ENCODE measurements at regions not wholly inside any gene's neighbourhood (a gene's known extent, or its start where the extent isn't known, plus 50 kb on each side); places are given as distances from the start of the nearest gene placed in this dataset.

GRCh38 chr16:54568906-54569807 lies 282.6 kb upstream of the IRX3 start:
- Histone ChIP-seq H3K4me1 (ENCODE audit: control insufficient read depth in 2 of 2, insufficient read depth in 2 of 2, low read length in 2 of 2) (no peaks in the 10 kb centered on the region), H3K27ac (ENCODE audit: low read depth in 2 of 2, low read length in 2 of 2) (no peak overlapping the region), H3K4me3 (ENCODE audit: low read length in 2 of 2) (no peak overlapping the region), H3K9me3 (ENCODE audit: control insufficient read depth in 2 of 2, low read length in 2 of 2) (no peaks in the 10 kb centered on the region), H3K27me3 (ENCODE audit: control insufficient read depth in 2 of 2, insufficient read depth in 2 of 2, low read length in 2 of 2) (no peaks in the 10 kb centered on the region), H3K9ac (ENCODE audit: low read depth in 1 of 2, low read length in 2 of 2) (no peak overlapping the region), H3K36me3 (ENCODE audit: control insufficient read depth in 2 of 2, insufficient read depth in 2 of 2, low read length in 2 of 2) (no peaks in the 10 kb centered on the region)

DNA sequence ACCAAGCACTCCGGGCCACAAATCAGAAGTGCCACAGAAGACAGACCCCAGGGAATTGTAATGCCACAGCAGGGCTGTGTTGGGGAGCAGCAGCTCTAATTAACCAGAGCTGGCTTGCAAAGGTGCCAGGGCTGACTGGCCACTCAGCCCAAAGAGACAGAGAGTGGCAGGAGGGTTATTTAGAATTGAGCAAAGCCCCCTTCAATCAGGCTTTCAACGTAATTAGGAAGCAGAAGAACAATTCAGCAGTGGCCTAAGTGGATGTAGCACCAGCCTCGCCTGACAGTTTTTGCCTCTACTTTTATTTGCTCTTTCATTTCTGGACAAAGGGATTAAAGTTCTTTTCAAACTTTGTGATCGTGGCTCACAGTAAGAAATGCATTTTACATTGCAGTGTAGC lies 278.3 kb upstream of the IRX3 start:
- no peaks in the 10 kb centered on the region for H3K27me3 ChIP-seq (ENCODE audit: control insufficient read depth in 2 of 2, insufficient read depth in 2 of 2, low read length in 2 of 2)
- no peaks in the 10 kb centered on the region for H3K4me1 ChIP-seq (ENCODE audit: control insufficient read depth in 2 of 2, insufficient read depth in 2 of 2, low read length in 2 of 2)
- no peak overlapping the region for H3K27ac ChIP-seq (ENCODE audit: low read depth in 2 of 2, low read length in 2 of 2)
- H3K9me3 ChIP-seq (ENCODE audit: control insufficient read depth in 2 of 2, low read length in 2 of 2) = no peaks in the 10 kb centered on the region
- no peak overlapping the region for H3K4me3 ChIP-seq (ENCODE audit: low read length in 2 of 2)
- no peak overlapping the region for H3K9ac ChIP-seq (ENCODE audit: low read depth in 1 of 2, low read length in 2 of 2)
- no peaks in the 10 kb centered on the region for H3K36me3 ChIP-seq (ENCODE audit: control insufficient read depth in 2 of 2, insufficient read depth in 2 of 2, low read length in 2 of 2)

DNA sequence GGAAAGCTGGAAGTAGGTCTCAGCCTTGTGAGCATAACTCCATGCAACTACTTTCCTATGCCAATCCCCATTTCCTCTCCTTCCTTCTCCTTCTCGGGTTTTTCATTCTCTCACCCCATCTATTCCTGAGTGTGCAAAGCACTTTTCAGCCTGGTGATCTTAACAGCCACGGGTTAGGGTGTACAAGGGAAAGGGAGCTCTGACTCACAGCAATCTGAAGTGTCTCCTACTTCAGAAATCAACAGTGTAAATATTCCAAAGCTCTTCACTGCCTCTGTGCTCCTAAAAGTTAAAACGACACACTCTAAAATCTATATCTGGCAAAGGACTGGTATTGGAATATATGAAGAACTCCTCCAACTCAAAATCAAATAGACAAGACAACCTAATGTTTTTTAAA lies 268.0 kb upstream of the IRX3 start:
- H3K9ac ChIP-seq (ENCODE audit: low read depth in 1 of 2, low read length in 2 of 2) = no peak overlapping the region
- H3K4me3 ChIP-seq (ENCODE audit: low read length in 2 of 2) = no peak overlapping the region
- no peaks in the 10 kb centered on the region for H3K36me3 ChIP-seq (ENCODE audit: control insufficient read depth in 2 of 2, insufficient read depth in 2 of 2, low read length in 2 of 2)
- H3K4me1 ChIP-seq (ENCODE audit: control insufficient read depth in 2 of 2, insufficient read depth in 2 of 2, low read length in 2 of 2) = no peaks in the 10 kb centered on the region
- H3K27ac ChIP-seq (ENCODE audit: low read depth in 2 of 2, low read length in 2 of 2) = no peak overlapping the region
- no peaks in the 10 kb centered on the region for H3K27me3 ChIP-seq (ENCODE audit: control insufficient read depth in 2 of 2, insufficient read depth in 2 of 2, low read length in 2 of 2)
- no peaks in the 10 kb centered on the region for H3K9me3 ChIP-seq (ENCODE audit: control insufficient read depth in 2 of 2, low read length in 2 of 2)

DNA sequence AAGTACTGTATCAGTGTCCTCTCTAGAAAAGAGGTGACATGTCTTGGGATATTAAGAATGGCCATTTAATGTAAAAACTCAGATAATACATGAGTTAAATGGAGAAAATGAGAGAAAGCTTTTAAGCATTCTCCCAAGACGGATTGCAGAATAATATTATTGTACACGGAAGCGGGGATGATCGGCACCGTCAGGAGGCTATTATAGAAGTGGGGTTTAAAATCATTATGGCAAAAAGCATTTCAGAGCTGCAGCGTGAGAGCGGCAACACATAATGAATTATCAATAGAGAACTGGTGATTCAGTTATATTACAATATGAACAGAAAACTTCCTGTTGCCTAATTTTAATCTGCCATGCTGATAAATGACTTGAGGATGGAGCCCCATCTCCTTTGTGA lies 261.7 kb upstream of the IRX3 start:
- Histone ChIP-seq H3K27ac (ENCODE audit: low read depth in 2 of 2, low read length in 2 of 2) (no peak overlapping the region), H3K4me3 (ENCODE audit: low read length in 2 of 2) (no peak overlapping the region), H3K27me3 (ENCODE audit: control insufficient read depth in 2 of 2, insufficient read depth in 2 of 2, low read length in 2 of 2) (no peaks in the 10 kb centered on the region), H3K4me1 (ENCODE audit: control insufficient read depth in 2 of 2, insufficient read depth in 2 of 2, low read length in 2 of 2) (no peaks in the 10 kb centered on the region), H3K36me3 (ENCODE audit: control insufficient read depth in 2 of 2, insufficient read depth in 2 of 2, low read length in 2 of 2) (no peaks in the 10 kb centered on the region), H3K9ac (ENCODE audit: low read depth in 1 of 2, low read length in 2 of 2) (no peak overlapping the region), H3K9me3 (ENCODE audit: control insufficient read depth in 2 of 2, low read length in 2 of 2) (no peaks in the 10 kb centered on the region)

GRCh38 chr16:54547052-54547451 lies 260.5 kb upstream of the IRX3 start:
- no peaks in the 10 kb centered on the region for H3K36me3 ChIP-seq (ENCODE audit: control insufficient read depth in 2 of 2, insufficient read depth in 2 of 2, low read length in 2 of 2)
- no peaks in the 10 kb centered on the region for H3K9me3 ChIP-seq (ENCODE audit: control insufficient read depth in 2 of 2, low read length in 2 of 2)
- H3K9ac ChIP-seq (ENCODE audit: low read depth in 1 of 2, low read length in 2 of 2) = no peak overlapping the region
- H3K27me3 ChIP-seq (ENCODE audit: control insufficient read depth in 2 of 2, insufficient read depth in 2 of 2, low read length in 2 of 2) = no peaks in the 10 kb centered on the region
- H3K27ac ChIP-seq (ENCODE audit: low read depth in 2 of 2, low read length in 2 of 2) = no peak overlapping the region
- H3K4me3 ChIP-seq (ENCODE audit: low read length in 2 of 2) = no peak overlapping the region
- no peaks in the 10 kb centered on the region for H3K4me1 ChIP-seq (ENCODE audit: control insufficient read depth in 2 of 2, insufficient read depth in 2 of 2, low read length in 2 of 2)

DNA sequence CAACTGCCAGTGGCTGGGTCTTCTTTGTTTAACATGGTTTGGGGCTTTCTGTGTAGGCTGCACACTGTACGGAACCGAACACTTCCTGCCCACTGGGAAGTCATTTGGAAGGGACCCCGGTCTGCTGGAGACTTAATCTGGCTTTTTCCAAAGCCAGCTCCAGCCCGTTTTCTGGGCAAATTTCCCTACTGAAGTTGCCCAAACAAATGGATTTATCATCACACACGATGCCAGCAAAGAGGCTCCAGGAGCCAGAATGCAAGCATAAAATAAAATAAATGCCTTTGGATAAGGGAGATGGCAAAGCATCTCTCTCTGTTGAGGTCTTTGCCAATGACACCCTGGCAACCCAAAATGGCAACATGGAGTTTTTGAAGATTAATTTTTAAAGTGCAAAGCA lies 259.9 kb upstream of the IRX3 start:
- Histone ChIP-seq H3K36me3 (ENCODE audit: control insufficient read depth in 2 of 2, insufficient read depth in 2 of 2, low read length in 2 of 2) (no peaks in the 10 kb centered on the region), H3K27ac (ENCODE audit: low read depth in 2 of 2, low read length in 2 of 2) (no peak overlapping the region), H3K27me3 (ENCODE audit: control insufficient read depth in 2 of 2, insufficient read depth in 2 of 2, low read length in 2 of 2) (no peaks in the 10 kb centered on the region), H3K4me3 (ENCODE audit: low read length in 2 of 2) (no peak overlapping the region), H3K9ac (ENCODE audit: low read depth in 1 of 2, low read length in 2 of 2) (no peak overlapping the region), H3K9me3 (ENCODE audit: control insufficient read depth in 2 of 2, low read length in 2 of 2) (no peaks in the 10 kb centered on the region), H3K4me1 (ENCODE audit: control insufficient read depth in 2 of 2, insufficient read depth in 2 of 2, low read length in 2 of 2) (no peaks in the 10 kb centered on the region)

DNA sequence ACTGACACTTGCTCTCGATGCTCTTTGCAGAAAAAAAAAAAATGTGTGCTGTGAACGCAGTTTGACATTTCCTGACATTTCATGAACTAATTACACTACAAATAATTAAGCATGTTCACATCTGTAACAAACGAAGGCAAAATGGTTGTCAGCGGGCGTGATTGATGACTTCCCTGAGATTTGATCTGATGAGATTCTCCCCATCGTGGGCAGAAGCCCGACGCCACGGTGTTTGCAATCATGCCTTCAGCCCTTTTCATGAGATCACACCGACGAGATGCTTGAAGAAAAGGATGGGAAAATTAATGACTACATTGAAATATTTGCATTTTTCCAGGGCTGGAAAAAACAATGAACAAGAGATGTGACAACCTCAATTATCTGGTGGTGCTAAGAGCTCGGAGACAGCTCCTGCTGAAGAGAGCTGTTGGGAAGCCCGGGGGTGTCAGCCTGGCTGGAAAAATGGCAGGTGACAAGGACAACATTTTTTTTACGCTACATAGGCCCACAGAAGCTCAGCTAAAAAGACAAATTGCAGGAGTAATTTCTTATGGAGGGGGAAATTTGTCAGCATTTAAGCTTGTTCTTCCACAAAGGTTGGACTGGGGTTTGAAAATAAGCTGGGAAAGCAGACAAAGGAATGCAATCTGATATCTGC lies 259.4 kb upstream of the IRX3 start:
- no peaks in the 10 kb centered on the region for H3K36me3 ChIP-seq (ENCODE audit: control insufficient read depth in 2 of 2, insufficient read depth in 2 of 2, low read length in 2 of 2)
- no peak overlapping the region for H3K27ac ChIP-seq (ENCODE audit: low read depth in 2 of 2, low read length in 2 of 2)
- no peaks in the 10 kb centered on the region for H3K4me1 ChIP-seq (ENCODE audit: control insufficient read depth in 2 of 2, insufficient read depth in 2 of 2, low read length in 2 of 2)
- H3K4me3 ChIP-seq (ENCODE audit: low read length in 2 of 2) = no peak overlapping the region
- H3K9me3 ChIP-seq (ENCODE audit: control insufficient read depth in 2 of 2, low read length in 2 of 2) = no peaks in the 10 kb centered on the region
- no peaks in the 10 kb centered on the region for H3K27me3 ChIP-seq (ENCODE audit: control insufficient read depth in 2 of 2, insufficient read depth in 2 of 2, low read length in 2 of 2)
- H3K9ac ChIP-seq (ENCODE audit: low read depth in 1 of 2, low read length in 2 of 2) = no peak overlapping the region

DNA sequence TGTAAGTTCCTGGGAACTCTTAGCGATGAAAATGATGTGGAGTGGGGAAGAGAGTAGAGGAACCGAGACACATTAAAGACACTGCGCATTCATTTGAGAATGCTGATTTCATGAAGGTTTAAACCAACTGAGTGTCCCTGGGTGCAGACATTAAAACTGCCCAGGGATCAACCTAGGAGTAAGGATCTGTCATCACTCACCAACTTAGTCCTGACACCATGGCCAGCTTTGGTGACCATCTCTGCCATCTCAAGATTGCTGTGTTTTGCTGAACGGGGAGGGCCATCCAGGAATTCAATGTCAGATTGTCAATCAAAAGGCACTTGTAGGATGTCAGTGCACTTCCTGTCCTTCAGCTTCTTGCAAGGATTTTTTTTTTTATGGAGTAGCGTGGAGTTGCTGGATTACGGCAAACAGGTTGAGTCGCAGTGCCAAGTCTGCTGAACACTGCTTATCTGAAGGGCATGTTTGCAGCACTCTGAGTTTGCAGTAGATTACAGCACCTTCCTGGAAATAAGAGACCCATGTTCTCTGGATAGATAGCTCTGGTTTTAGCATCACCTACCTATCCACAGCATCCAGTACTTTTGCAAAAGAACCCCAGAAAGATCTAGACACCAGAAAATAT lies 258.1 kb upstream of the IRX3 start:
- no peak overlapping the region for H3K4me3 ChIP-seq (ENCODE audit: low read length in 2 of 2)
- no peaks in the 10 kb centered on the region for H3K9me3 ChIP-seq (ENCODE audit: control insufficient read depth in 2 of 2, low read length in 2 of 2)
- no peaks in the 10 kb centered on the region for H3K27me3 ChIP-seq (ENCODE audit: control insufficient read depth in 2 of 2, insufficient read depth in 2 of 2, low read length in 2 of 2)
- H3K27ac ChIP-seq (ENCODE audit: low read depth in 2 of 2, low read length in 2 of 2) = no peak overlapping the region
- no peaks in the 10 kb centered on the region for H3K36me3 ChIP-seq (ENCODE audit: control insufficient read depth in 2 of 2, insufficient read depth in 2 of 2, low read length in 2 of 2)
- H3K4me1 ChIP-seq (ENCODE audit: control insufficient read depth in 2 of 2, insufficient read depth in 2 of 2, low read length in 2 of 2) = no peaks in the 10 kb centered on the region
- H3K9ac ChIP-seq (ENCODE audit: low read depth in 1 of 2, low read length in 2 of 2) = no peak overlapping the region

- Histone ChIP-seq H3K27ac (ENCODE audit: low read depth in 2 of 2, low read length in 2 of 2) (no peak overlapping the region), H3K36me3 (ENCODE audit: control insufficient read depth in 2 of 2, insufficient read depth in 2 of 2, low read length in 2 of 2) (no peaks in the 10 kb centered on the region), H3K9me3 (ENCODE audit: control insufficient read depth in 2 of 2, low read length in 2 of 2) (no peaks in the 10 kb centered on the region), H3K27me3 (ENCODE audit: control insufficient read depth in 2 of 2, insufficient read depth in 2 of 2, low read length in 2 of 2) (no peaks in the 10 kb centered on the region), H3K4me1 (ENCODE audit: control insufficient read depth in 2 of 2, insufficient read depth in 2 of 2, low read length in 2 of 2) (no peaks in the 10 kb centered on the region), H3K4me3 (ENCODE audit: low read length in 2 of 2) (no peak overlapping the region), H3K9ac (ENCODE audit: low read depth in 1 of 2, low read length in 2 of 2) (no peak overlapping the region)
Measured at GRCh38 chr16:54542805-54543505, 256.4 kb upstream of the IRX3 start.
